Neural cell (in vitro differentiated cells): ENCODE measurements at regions not wholly inside any gene's neighbourhood (a gene's known extent, or its start where the extent isn't known, plus 50 kb on each side); places are given as distances from the start of the nearest gene placed in this dataset.

Experiments used
- CTCF ChIP-seq: fragments of 450-650 bp; IDR thresholded peaks from 2 replicates; pipeline ENCODE4 v1.5.1; 2014; ENCODE audit warnings: antibody characterized with exemption, mild to moderate bottlenecking, moderate library complexity; ENCODE audit not compliant: poor library complexity, severe bottlenecking
- EZH2 ChIP-seq: fragments of 200-600, 300-800 bp; shearing (Covaris generic), sonication (generic); IDR thresholded peaks from 2 replicates; pipeline ENCODE4 v1.6.1; 2014; ENCODE audit warnings: antibody characterized with exemption, low read length, borderline replicate concordance, mild to moderate bottlenecking; ENCODE audit not compliant: insufficient read depth, poor library complexity, severe bottlenecking
- MXI1 ChIP-seq: fragments of 450-650 bp; conservative IDR thresholded peaks from 2 replicates; pipeline ENCODE4 v1.6.1; 2014; ENCODE audit warnings: antibody characterized with exemption, mild to moderate bottlenecking; ENCODE audit not compliant: poor library complexity, severe bottlenecking
- POLR2AphosphoS5 ChIP-seq: IDR thresholded peaks from 2 replicates; pipeline ENCODE4 v1.6.1; 2012
- REST ChIP-seq: IDR thresholded peaks from 2 replicates; pipeline ENCODE4 v1.6.1; 2012; ENCODE audit warnings: borderline replicate concordance
- SMC3 ChIP-seq: fragments of 450-650 bp; conservative IDR thresholded peaks from 2 replicates; pipeline ENCODE4 v1.6.1; 2014; ENCODE audit warnings: antibody characterized with exemption, mild to moderate bottlenecking, moderate library complexity; ENCODE audit not compliant: poor library complexity
- TAF1 ChIP-seq: IDR thresholded peaks from 2 replicates; pipeline ENCODE4 v1.6.1; 2012; ENCODE audit warnings: low read depth

DNA sequence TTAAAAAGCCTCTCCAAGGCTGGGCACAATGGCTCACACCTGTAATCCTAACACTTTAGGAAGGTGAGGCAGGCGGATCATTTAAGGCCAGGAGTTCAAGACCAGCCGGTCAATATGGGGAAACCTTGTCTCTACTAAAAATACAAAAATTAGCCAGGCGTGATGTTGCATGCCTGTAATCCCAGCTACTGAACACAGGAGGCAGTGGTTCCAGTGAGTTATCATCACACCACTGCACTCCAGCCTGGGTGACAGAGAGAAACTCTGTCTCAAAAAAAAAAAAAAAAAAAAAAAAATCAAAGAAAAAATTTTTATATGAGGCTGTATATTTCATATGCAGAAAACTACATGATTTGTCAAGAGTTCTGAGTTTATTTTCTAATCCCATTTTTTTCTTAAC lies 1107.1 kb upstream of the TMPRSS15 start:
- TF ChIP-seq MXI1 (no peak), CTCF (no peak), TAF1 (no peak), REST (no peak), SMC3 (no peak), POLR2AphosphoS5 (no peak), EZH2 (no peak)
